Endothelial cell of umbilical vein (primary cell): ENCODE measurements at regions not wholly inside any gene's neighbourhood (a gene's known extent, or its start where the extent isn't known, plus 50 kb on each side); places are given as distances from the start of the nearest gene placed in this dataset.

Experiments
- BruUV-seq: library from RNA; stranded (reverse); fragments of 400-500 nt; replicated peaks from 2 replicates; lab custom pipeline; 2021; lab: Mats Ljungman, UMichigan
- CTCF ChIA-PET: fragments of 300-600, 350-600 bp; sonication (Branson Sonifier 250); formaldehyde crosslinking; loops from one replicate; lab custom pipeline; 2021; ENCODE audit warnings: antibody characterized with exemption, inconsistent platforms; lab: Charles Lee
- POLR2A ChIA-PET: fragments of 300-600, 350-600 bp; sonication (Branson Sonifier 250); formaldehyde crosslinking; loops from one replicate; lab custom pipeline; 2021; ENCODE audit warnings: antibody characterized with exemption, inconsistent platforms; lab: Charles Lee
- DNase-seq: peaks from one replicate; pipeline ENCODE4 v3.0.0-alpha.2; 2011; ENCODE audit warnings: low read depth, low spot score
- FAIRE-seq: peaks from 2 replicates; lab custom pipeline; 2011; peaks lifted over from hg19 to GRCh38; lab: Jason Lieb, UNC
- H2AFZ ChIP-seq: 2 replicates; pipeline ENCODE4 v1.6.0; 2012; ENCODE audit warnings: low read depth, low read length, control low read depth, inconsistent platforms
- H3K27ac ChIP-seq: 2 replicates; pipeline ENCODE4 v1.5.1; 2011; ENCODE audit warnings: low read depth, mild to moderate bottlenecking, control low read depth, low read length, moderate library complexity; ENCODE audit not compliant: insufficient read depth
- H3K27me3 ChIP-seq, 2 experiments: 2 replicates each; pipeline versions ENCODE4 v1.6.0 to v1.6.1; 2011; ENCODE audit warnings: low read length in 2 of 2, mixed read lengths in 1 of 2; ENCODE audit not compliant: control insufficient read depth in 2 of 2, insufficient read depth in 2 of 2
- H3K36me3 ChIP-seq, 2 experiments: 2 replicates in 1 of 2; 3 replicates in 1 of 2; pipeline ENCODE4 v1.5.1; 2011; ENCODE audit warnings: low read length in 2 of 2, mild to moderate bottlenecking in 1 of 2, moderate library complexity in 1 of 2; ENCODE audit not compliant: control insufficient read depth in 2 of 2, insufficient read depth in 2 of 2; ENCODE audit errors: extremely low read depth in 1 of 2
- H3K4me1 ChIP-seq: 3 replicates; pipeline ENCODE4 v1.5.1; 2011; ENCODE audit warnings: mild to moderate bottlenecking, low read length; ENCODE audit not compliant: control insufficient read depth, insufficient read depth; ENCODE audit errors: extremely low read depth
- H3K4me2 ChIP-seq: 2 replicates; pipeline ENCODE4 v1.6.1; 2011; ENCODE audit warnings: low read length, control low read depth, mixed read lengths; ENCODE audit not compliant: insufficient read depth
- H3K4me3 ChIP-seq, 3 experiments: fragments of 200-600 bp in 1 of 3; sonication (generic), shearing (Covaris generic) in 1 of 3; replicated peaks in 1 of 3; 2 replicates each; pipeline ENCODE4 v1.5.1; 2011 to 2016; ENCODE audit warnings: control low read depth in 3 of 3, low read length in 3 of 3, mild to moderate bottlenecking in 2 of 3, inconsistent platforms in 1 of 3, low read depth in 1 of 3, moderate library complexity in 1 of 3; ENCODE audit not compliant: insufficient read depth in 1 of 3
- H3K79me2 ChIP-seq: 2 replicates; pipeline ENCODE4 v1.6.0; 2012; ENCODE audit warnings: low read length, inconsistent platforms; ENCODE audit not compliant: control insufficient read depth, insufficient read depth
- H3K9ac ChIP-seq: replicated peaks from 2 replicates; pipeline ENCODE3; 2011; ENCODE audit warnings: low read length, control low read depth; ENCODE audit not compliant: insufficient read depth; ENCODE audit errors: extremely low read depth
- H3K9me1 ChIP-seq: replicated peaks from 3 replicates; pipeline ENCODE4 v1.6.0; 2011; ENCODE audit warnings: mild to moderate bottlenecking, low read length; ENCODE audit not compliant: control insufficient read depth, insufficient read depth; ENCODE audit errors: extremely low read depth
- H3K9me3 ChIP-seq: replicated peaks from 2 replicates; pipeline ENCODE4 v1.5.1; 2012; ENCODE audit warnings: low read length, inconsistent platforms; ENCODE audit not compliant: control insufficient read depth, insufficient read depth
- H4K20me1 ChIP-seq: replicated peaks from 2 replicates; pipeline ENCODE3; 2011; ENCODE audit warnings: mild to moderate bottlenecking, low read length; ENCODE audit not compliant: control insufficient read depth, insufficient read depth; ENCODE audit errors: extremely low read depth
- EZH2 ChIP-seq: IDR thresholded peaks from 2 replicates; pipeline ENCODE4 v1.6.1; 2012; ENCODE audit warnings: borderline replicate concordance, low read depth, mild to moderate bottlenecking, moderate library complexity, low read length, inconsistent platforms; ENCODE audit not compliant: severe bottlenecking
- FOS ChIP-seq: IDR thresholded peaks from 2 replicates; pipeline ENCODE4 v1.6.1; 2011; ENCODE audit warnings: mild to moderate bottlenecking, low read length, moderate library complexity, borderline replicate concordance; ENCODE audit not compliant: insufficient read depth
- GATA2 ChIP-seq: IDR thresholded peaks from 2 replicates; pipeline ENCODE4 v1.7.0; 2011; ENCODE audit warnings: low read depth, mild to moderate bottlenecking, moderate library complexity, mixed read lengths, low read length; ENCODE audit not compliant: insufficient read length, insufficient read depth
- JUN ChIP-seq: IDR thresholded peaks from 2 replicates; pipeline ENCODE4 v1.6.1; 2011; ENCODE audit warnings: borderline replicate concordance, low read depth; ENCODE audit not compliant: insufficient read length, insufficient read depth
- MYC ChIP-seq: IDR thresholded peaks from one replicate; pipeline ENCODE4 v1.6.1; 2011; ENCODE audit warnings: mild to moderate bottlenecking, low read depth, low read length
- POLR2A ChIP-seq: IDR thresholded peaks from 2 replicates; pipeline ENCODE4 v1.6.1; 2012; ENCODE audit warnings: low read depth, mild to moderate bottlenecking, control low read depth, low read length
- POLR2AphosphoS5 ChIP-seq: IDR thresholded peaks from 2 replicates; pipeline ENCODE4 v1.6.1; 2012; ENCODE audit warnings: low read depth, mild to moderate bottlenecking, control low read depth, low read length, moderate library complexity; ENCODE audit not compliant: insufficient read depth
- dilution Hi-C: fragments of 300-500 bp; cut with MboI; formaldehyde crosslinking; loops from one replicate; pipeline ENCODE4 v1.15.0; 2019; ENCODE audit warnings: low sequenced_read_pairs; ENCODE audit not compliant: extremely low pct_ligation_motif_present
- intact Hi-C: fragments of 100-400 bp; cut with micrococcal nuclease; formaldehyde crosslinking; loops from one replicate; pipeline ENCODE4 v1.10.0; 2022
- TF ChIP-seq, protein P1 (sequence below): IDR thresholded peaks from 2 replicates; pipeline ENCODE4 v1.6.1; 2011; ENCODE audit not compliant: insufficient read depth, insufficient read length
- TF ChIP-seq, protein P2 (sequence below), 2 donors: IDR thresholded peaks; 1 replicate in 1 of 2; 2 replicates in 1 of 2; pipeline ENCODE4 v1.5.1; 2011; ENCODE audit warnings: low read length in 2 of 2, mild to moderate bottlenecking in 2 of 2, moderate library complexity in 2 of 2, control low read depth in 1 of 2, inconsistent platforms in 1 of 2, low read depth in 1 of 2; ENCODE audit not compliant: insufficient read depth in 1 of 2; ENCODE audit errors: extremely low read depth in 1 of 2

DNA sequence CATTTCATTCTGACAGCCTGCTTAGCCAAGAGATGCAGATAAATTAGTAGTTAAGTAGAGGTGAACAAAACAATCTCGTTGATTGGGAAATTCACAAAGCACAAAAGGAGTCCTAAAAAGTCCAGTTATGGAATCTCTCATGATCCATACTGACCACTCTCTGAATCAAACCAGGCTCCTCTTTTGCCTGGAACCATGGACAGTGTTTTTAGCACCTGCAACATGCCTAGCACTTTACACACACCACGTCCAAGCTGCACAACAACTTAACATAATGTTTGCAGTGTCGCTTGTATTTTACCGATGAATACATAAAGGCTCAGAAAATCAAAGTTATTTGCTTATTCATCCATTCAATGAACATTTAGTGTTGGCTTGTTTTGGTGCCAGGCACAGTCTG is 101.8 kb upstream of the ST8SIA2 start:
- no peaks in the 10 kb centered on the region for H4K20me1 ChIP-seq
- ChIA-PET POLR2A (no interaction called here), CTCF (no interaction called here)
- no peaks in the 10 kb centered on the region for H3K4me1 ChIP-seq
- FAIRE-seq (no peak), DNase-seq (no peak)
- no peak overlapping the region for H3K9ac ChIP-seq
- no TSS peak for BruUV-seq
- H2AFZ ChIP-seq, result no peak overlapping the region
- no peaks in the 10 kb centered on the region for H3K9me3 ChIP-seq
- intact Hi-C loops, result no loop called here
- no peaks in the 10 kb centered on the region for H3K9me1 ChIP-seq
- dilution Hi-C loops, result no loop called here
- no peak overlapping the region for H3K4me3 ChIP-seq
- H3K27me3 ChIP-seq, result no peaks in the 10 kb centered on the region
- no peaks in the 10 kb centered on the region for H3K79me2 ChIP-seq
- TF ChIP-seq, protein P1, sequence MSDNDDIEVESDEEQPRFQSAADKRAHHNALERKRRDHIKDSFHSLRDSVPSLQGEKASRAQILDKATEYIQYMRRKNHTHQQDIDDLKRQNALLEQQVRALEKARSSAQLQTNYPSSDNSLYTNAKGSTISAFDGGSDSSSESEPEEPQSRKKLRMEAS, result no peak
- TF ChIP-seq GATA2 (no peak), POLR2A (no peak), FOS (no peak), EZH2 (no peak), MYC (no peak)
- TF ChIP-seq, protein P2, sequence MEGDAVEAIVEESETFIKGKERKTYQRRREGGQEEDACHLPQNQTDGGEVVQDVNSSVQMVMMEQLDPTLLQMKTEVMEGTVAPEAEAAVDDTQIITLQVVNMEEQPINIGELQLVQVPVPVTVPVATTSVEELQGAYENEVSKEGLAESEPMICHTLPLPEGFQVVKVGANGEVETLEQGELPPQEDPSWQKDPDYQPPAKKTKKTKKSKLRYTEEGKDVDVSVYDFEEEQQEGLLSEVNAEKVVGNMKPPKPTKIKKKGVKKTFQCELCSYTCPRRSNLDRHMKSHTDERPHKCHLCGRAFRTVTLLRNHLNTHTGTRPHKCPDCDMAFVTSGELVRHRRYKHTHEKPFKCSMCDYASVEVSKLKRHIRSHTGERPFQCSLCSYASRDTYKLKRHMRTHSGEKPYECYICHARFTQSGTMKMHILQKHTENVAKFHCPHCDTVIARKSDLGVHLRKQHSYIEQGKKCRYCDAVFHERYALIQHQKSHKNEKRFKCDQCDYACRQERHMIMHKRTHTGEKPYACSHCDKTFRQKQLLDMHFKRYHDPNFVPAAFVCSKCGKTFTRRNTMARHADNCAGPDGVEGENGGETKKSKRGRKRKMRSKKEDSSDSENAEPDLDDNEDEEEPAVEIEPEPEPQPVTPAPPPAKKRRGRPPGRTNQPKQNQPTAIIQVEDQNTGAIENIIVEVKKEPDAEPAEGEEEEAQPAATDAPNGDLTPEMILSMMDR (IDR thresholded peaks at IDR 0.05; ENCODE audit: extremely low read depth in 1 of 2, insufficient read depth in 1 of 2, low read depth in 1 of 2, low read length in 2 of 2), result no peak
- no peak overlapping the region for H3K27ac ChIP-seq
- no peaks in the 10 kb centered on the region for H3K36me3 ChIP-seq
- no peak overlapping the region for H3K4me2 ChIP-seq

DNA sequence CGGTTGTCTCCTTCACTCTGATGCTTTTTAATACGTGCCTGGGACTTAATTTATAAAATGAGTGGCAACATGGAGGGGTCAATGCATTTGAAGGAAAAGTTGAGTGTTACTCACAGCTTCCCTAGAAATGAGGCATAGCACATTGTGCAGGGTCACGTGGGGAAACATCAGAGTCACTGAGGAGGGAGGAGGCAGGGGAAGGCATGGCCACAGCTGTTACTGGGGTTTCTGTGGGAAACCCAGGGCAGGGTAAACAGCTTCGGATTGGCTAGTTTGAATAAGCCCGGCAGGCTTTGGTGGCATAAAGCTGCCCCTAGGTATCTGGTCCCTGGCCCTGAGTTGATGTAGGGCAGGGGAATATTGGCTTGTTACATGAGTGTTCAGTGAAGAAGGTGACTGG is 98.9 kb upstream of the ST8SIA2 start:
- Histone ChIP-seq H3K36me3 (no peaks in the 10 kb centered on the region), H2AFZ (no peak overlapping the region), H3K9me3 (no peaks in the 10 kb centered on the region), H3K4me1 (no peaks in the 10 kb centered on the region), H3K4me2 (no peak overlapping the region), H3K9ac (no peak overlapping the region), H3K27ac (no peak overlapping the region), H3K9me1 (no peaks in the 10 kb centered on the region), H4K20me1 (no peaks in the 10 kb centered on the region), H3K4me3 (no peak overlapping the region), H3K79me2 (no peaks in the 10 kb centered on the region), H3K27me3 (no peaks in the 10 kb centered on the region)
- DNase-seq, result no peak
- intact Hi-C loops, result no loop called here
- POLR2A ChIA-PET, result no interaction called here
- dilution Hi-C loops, result no loop called here
- no TSS peak for BruUV-seq
- CTCF ChIA-PET, result interaction anchor here (0.5 kb wide), 1 partner anchor 135 kb away, joined by 3 read pairs; no protein-coding TSS in a partner anchor
- TF ChIP-seq JUN, result no peak
- TF ChIP-seq, protein P1, result no peak
- TF ChIP-seq EZH2, result no peak
- no peak for TF ChIP-seq POLR2AphosphoS5
- TF ChIP-seq GATA2, result no peak
- TF ChIP-seq MYC, result no peak
- no peak for TF ChIP-seq POLR2A
- TF ChIP-seq, protein P2 (IDR thresholded peaks at IDR 0.05; ENCODE audit: extremely low read depth in 1 of 2, insufficient read depth in 1 of 2, low read depth in 1 of 2, low read length in 2 of 2), result no peak
- no peak for TF ChIP-seq FOS
- no peak for FAIRE-seq
